Ammon's horn (tissue), 1 donor: ENCODE measurements at regions not wholly inside any gene's neighbourhood (a gene's known extent, or its start where the extent isn't known, plus 50 kb on each side); places are given as distances from the start of the nearest gene placed in this dataset.

Source experiments
- DNase-seq: peaks from one replicate; pipeline ENCODE4 v3.0.0-alpha.2; 2016; ENCODE audit warnings: low spot score

- no peak for DNase-seq
Measured at GRCh38 chr10:58932577-58933314, 243.7 kb upstream of the PHYHIPL start.

GRCh38 chr10:58936364-58936763, 240.1 kb upstream of the PHYHIPL start:
- DNase-seq, result no peak

GRCh38 chr10:58937423-58937822, 239.0 kb upstream of the PHYHIPL start:
- no peak for DNase-seq

- no peak for DNase-seq
Measured at GRCh38 chr10:58942724-58943123, 233.7 kb upstream of the PHYHIPL start.

- no peak for DNase-seq
Measured at GRCh38 chr10:58943256-58943890, 233.1 kb upstream of the PHYHIPL start.

GRCh38 chr10:58943960-58944359, 232.5 kb upstream of the PHYHIPL start:
- DNase-seq, result no peak

GRCh38 chr10:58948303-58948702, 228.1 kb upstream of the PHYHIPL start:
- no peak for DNase-seq

GRCh38 chr10:58950618-58951017, 225.8 kb upstream of the PHYHIPL start:
- no peak for DNase-seq

- no peak for DNase-seq
Measured at GRCh38 chr10:58951087-58951486, 225.4 kb upstream of the PHYHIPL start.

- no peak for DNase-seq
Measured at GRCh38 chr10:58951746-58952145, 224.7 kb upstream of the PHYHIPL start.

- DNase-seq, result no peak
Measured at GRCh38 chr10:58952162-58952601, 224.3 kb upstream of the PHYHIPL start.

- peak; percentile 76 for DNase-seq
Measured at GRCh38 chr10:58952747-58953466, 223.5 kb upstream of the PHYHIPL start.

GRCh38 chr10:58954178-58954577, 222.3 kb upstream of the PHYHIPL start:
- DNase-seq, result no peak

- DNase-seq, result no peak
Measured at GRCh38 chr10:58955615-58956014, 220.8 kb upstream of the PHYHIPL start.

GRCh38 chr10:58956926-58957325, 219.5 kb upstream of the PHYHIPL start:
- DNase-seq, result no peak

GRCh38 chr10:58957517-58957916, 218.9 kb upstream of the PHYHIPL start:
- no peak for DNase-seq

- peak; percentile 76 for DNase-seq
Measured at GRCh38 chr10:58963101-58963534, 213.3 kb upstream of the PHYHIPL start.

- peak; percentile 99 for DNase-seq
Measured at GRCh38 chr10:58963723-58964124, 212.7 kb upstream of the PHYHIPL start.

- DNase-seq, result no peak
Measured at GRCh38 chr10:58965855-58966254, 210.6 kb upstream of the PHYHIPL start.

GRCh38 chr10:58967551-58968388, 208.7 kb upstream of the PHYHIPL start:
- DNase-seq, result peak; percentile 89

GRCh38 chr10:58968389-58968755, 208.1 kb upstream of the PHYHIPL start:
- no peak for DNase-seq

GRCh38 chr10:58969576-58969975, 206.9 kb upstream of the PHYHIPL start:
- DNase-seq, result no peak
